Peyer's patch (tissue), 4 donors: ENCODE measurements at regions not wholly inside any gene's neighbourhood (a gene's known extent, or its start where the extent isn't known, plus 50 kb on each side); places are given as distances from the start of the nearest gene placed in this dataset.

Source experiments
- DNase-seq, 3 donors: peaks; one replicate each; pipeline ENCODE4 v3.0.0-alpha.2; 2017 to 2019
- H3K27ac ChIP-seq, 4 donors: fragments of 200-600 bp; sonication (generic); one replicate each; pipeline ENCODE4 v1.5.1; 2016 to 2019
- H3K27me3 ChIP-seq, 2 donors: fragments of 200-600 bp; sonication (generic); one replicate each; pipeline ENCODE4 v1.5.1; 2019
- H3K36me3 ChIP-seq, 3 donors: fragments of 200-600 bp; sonication (generic); one replicate each; pipeline ENCODE4 v1.5.1; 2016 to 2019
- H3K4me1 ChIP-seq, 4 donors: fragments of 200-600 bp; sonication (generic); one replicate each; pipeline ENCODE4 v1.5.1; 2016 to 2019
- H3K4me3 ChIP-seq, 4 donors: fragments of 200-600 bp; sonication (generic); 1 replicate in 3 of 4; 2 replicates in 1 of 4; pipeline ENCODE4 v1.5.1; 2016 to 2019; ENCODE audit warnings: mild to moderate bottlenecking in 1 of 4
- H3K9me3 ChIP-seq, 4 donors: fragments of 200-600 bp; sonication (generic); one replicate each; pipeline ENCODE4 v1.5.1; 2016 to 2019; ENCODE audit warnings: mild to moderate bottlenecking in 1 of 4
- CTCF ChIP-seq, 6 experiments: fragments of 450-650 bp in 4 of 6; fragments of 200-600 bp in 2 of 6; sonication (generic) in 1 of 6; IDR thresholded peaks; one replicate each; pipeline ENCODE4 v1.5.1; 2017 to 2019; ENCODE audit warnings: antibody characterized with exemption in 6 of 6, mild to moderate bottlenecking in 3 of 6, moderate library complexity in 1 of 6
- POLR2A ChIP-seq, 2 donors: fragments of 450-650 bp; IDR thresholded peaks; one replicate each; pipeline ENCODE4 v1.5.1; 2017; ENCODE audit warnings: antibody characterized with exemption in 2 of 2, mild to moderate bottlenecking in 2 of 2, moderate library complexity in 2 of 2

- H3K4me3 ChIP-seq = no peak overlapping the region
- no peak for DNase-seq
- no peaks in the 10 kb centered on the region for H3K4me1 ChIP-seq
- no peak for TF ChIP-seq CTCF (IDR thresholded peaks at IDR 0.05)
- no peak for TF ChIP-seq POLR2A (IDR thresholded peaks at IDR 0.05)
- H3K27ac ChIP-seq = no peak overlapping the region
- H3K27me3 ChIP-seq = no peaks in the 10 kb centered on the region
- no peaks in the 10 kb centered on the region for H3K9me3 ChIP-seq
- H3K36me3 ChIP-seq = no peaks in the 10 kb centered on the region
These were observed 890.6 kb upstream of the NR2F2 start for GRCh38 chr15:95439922-95440376.

DNA sequence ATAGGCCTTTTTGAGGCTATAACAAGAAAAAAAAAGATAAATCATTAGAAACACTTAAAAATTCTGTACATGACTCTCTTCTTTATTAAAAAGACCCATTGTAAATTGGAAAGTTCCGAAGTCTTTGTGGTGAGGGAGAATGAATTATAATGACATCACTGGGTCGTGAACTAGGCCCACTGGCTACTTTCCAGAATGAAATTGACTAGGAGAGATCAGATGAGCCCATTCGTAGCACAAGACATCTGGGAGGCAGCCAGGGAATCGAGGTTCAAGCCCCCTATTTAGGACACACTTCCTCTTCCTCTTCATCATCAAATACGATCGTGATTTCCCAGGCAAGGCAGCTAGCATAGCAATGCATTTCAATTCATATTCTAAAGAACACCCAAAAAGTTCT, 889.8 kb upstream of the NR2F2 start:
- Histone ChIP-seq H3K4me1 (no peaks in the 10 kb centered on the region), H3K9me3 (no peaks in the 10 kb centered on the region), H3K27ac (no peak overlapping the region), H3K36me3 (no peaks in the 10 kb centered on the region), H3K4me3 (no peak overlapping the region), H3K27me3 (no peaks in the 10 kb centered on the region)
- no peak for DNase-seq
- TF ChIP-seq POLR2A (IDR thresholded peaks at IDR 0.05) (no peak), CTCF (IDR thresholded peaks at IDR 0.05) (no peak)

GRCh38 chr15:95442107-95442719, 888.3 kb upstream of the NR2F2 start:
- TF ChIP-seq POLR2A (IDR thresholded peaks at IDR 0.05) (no peak), CTCF (IDR thresholded peaks at IDR 0.05) (no peak)

GRCh38 chr15:95444860-95445259, 885.6 kb upstream of the NR2F2 start:
- TF ChIP-seq CTCF (IDR thresholded peaks at IDR 0.05) = no peak
- Histone ChIP-seq H3K4me3 (no peak overlapping the region), H3K9me3 (no peaks in the 10 kb centered on the region), H3K4me1 (no peaks in the 10 kb centered on the region), H3K27me3 (no peaks in the 10 kb centered on the region), H3K36me3 (no peaks in the 10 kb centered on the region), H3K27ac (no peak overlapping the region)
- no peak for DNase-seq

More at GRCh38 chr15:95442107-95442719, 888.3 kb upstream of the NR2F2 start:
- Histone ChIP-seq H3K36me3 (no peaks in the 10 kb centered on the region), H3K27ac (no peak overlapping the region), H3K9me3 (no peaks in the 10 kb centered on the region), H3K4me3 (no peak overlapping the region), H3K27me3 (no peaks in the 10 kb centered on the region), H3K4me1 (no peaks in the 10 kb centered on the region)
- no peak for DNase-seq

- no peak for TF ChIP-seq POLR2A (IDR thresholded peaks at IDR 0.05)
- TF ChIP-seq CTCF (IDR thresholded peaks at IDR 0.05) = no peak
- Histone ChIP-seq H3K9me3 (no peaks in the 10 kb centered on the region), H3K36me3 (no peaks in the 10 kb centered on the region), H3K27me3 (no peaks in the 10 kb centered on the region), H3K4me3 (no peak overlapping the region), H3K4me1 (no peaks in the 10 kb centered on the region), H3K27ac (no peak overlapping the region)
- no peak for DNase-seq
These were observed 883.6 kb upstream of the NR2F2 start for GRCh38 chr15:95446854-95447253.

GRCh38 chr15:95447486-95447885, 883.0 kb upstream of the NR2F2 start:
- H3K4me3 ChIP-seq = no peak overlapping the region
- no peak for TF ChIP-seq POLR2A (IDR thresholded peaks at IDR 0.05)
- no peak for TF ChIP-seq CTCF (IDR thresholded peaks at IDR 0.05)
- H3K4me1 ChIP-seq = no peaks in the 10 kb centered on the region
- no peaks in the 10 kb centered on the region for H3K36me3 ChIP-seq
- no peak for DNase-seq
- no peaks in the 10 kb centered on the region for H3K27me3 ChIP-seq
- H3K27ac ChIP-seq = no peak overlapping the region
- H3K9me3 ChIP-seq = no peaks in the 10 kb centered on the region
